Activated CD4-positive, alpha-beta T cell treated with anti-CD3 and anti-CD28 coated beads, Interleukin-2, amount 10 ng/mL, durations not matched to agents 7 days and 5 days (primary cell): ENCODE measurements at regions not wholly inside any gene's neighbourhood (a gene's known extent, or its start where the extent isn't known, plus 50 kb on each side); places are given as distances from the start of the nearest gene placed in this dataset.
"Not testable (repeated sequence)": the region's sequence is repeated elsewhere in the genome, so short reads cannot be mapped to it uniquely, and the experiment has no call there.

ENCODE experiments used
- CTCF ChIA-PET: fragments of 350-600 bp; sonication (Branson Sonifier 250); formaldehyde crosslinking; loops from one replicate; lab custom pipeline; 2021; ENCODE audit warnings: antibody characterized with exemption; lab: Charles Lee
- POLR2A ChIA-PET: fragments of 350-600 bp; sonication (Branson Sonifier 250); formaldehyde crosslinking; loops from one replicate; lab custom pipeline; 2021; ENCODE audit warnings: antibody characterized with exemption; lab: Charles Lee
- DNase-seq: peaks from one replicate; pipeline ENCODE4 v3.0.0-alpha.2; 2020
- H3K27ac Mint-ChIP-seq: one replicate; pipeline ENCODE4 v1.8.0; 2021; ENCODE audit warnings: mild to moderate bottlenecking, moderate library complexity, mixed read lengths
- H3K27me3 Mint-ChIP-seq: one replicate; pipeline ENCODE4 v1.8.0; 2021; ENCODE audit warnings: mixed read lengths
- H3K36me3 Mint-ChIP-seq: one replicate; pipeline ENCODE4 v1.8.0; 2021; ENCODE audit warnings: low read depth, mixed read lengths
- H3K4me1 Mint-ChIP-seq: one replicate; pipeline ENCODE4 v1.8.0; 2021; ENCODE audit warnings: mixed read lengths
- H3K4me3 Mint-ChIP-seq: one replicate; pipeline ENCODE4 v1.8.0; 2021; ENCODE audit warnings: mild to moderate bottlenecking, moderate library complexity, mixed read lengths
- H3K9me3 Mint-ChIP-seq: one replicate; pipeline ENCODE4 v1.8.0; 2021; ENCODE audit warnings: mixed read lengths

- H3K27me3 Mint-ChIP-seq: no peaks in the 10 kb centered on the region
- no peaks in the 10 kb centered on the region for H3K36me3 Mint-ChIP-seq
- no peaks in the 10 kb centered on the region for H3K4me1 Mint-ChIP-seq
- DNase-seq: no peak
- H3K27ac Mint-ChIP-seq: no peak overlapping the region
- peaks cover 5% of the 10 kb centered on the region for H3K9me3 Mint-ChIP-seq
- H3K4me3 Mint-ChIP-seq: no peak overlapping the region
- POLR2A ChIA-PET: no interaction called here
- CTCF ChIA-PET: no interaction called here
Observed at GRCh38 chr13:80823472-80823871, 482.5 kb upstream of the SPRY2 start.

GRCh38 chr13:80821466-80821865 is 480.5 kb upstream of the SPRY2 start:
- Mint-ChIP-seq H3K27me3 (no peaks in the 10 kb centered on the region), H3K9me3 (no peaks in the 10 kb centered on the region), H3K4me3 (no peak overlapping the region), H3K4me1 (no peaks in the 10 kb centered on the region), H3K36me3 (no peaks in the 10 kb centered on the region), H3K27ac (no peak overlapping the region)
- CTCF ChIA-PET: no interaction called here
- POLR2A ChIA-PET: no interaction called here
- no peak for DNase-seq

GRCh38 chr13:80817979-80818378 is 477.1 kb upstream of the SPRY2 start:
- Mint-ChIP-seq H3K9me3 (no peaks in the 10 kb centered on the region), H3K27ac (no peak overlapping the region), H3K36me3 (no peaks in the 10 kb centered on the region), H3K27me3 (no peaks in the 10 kb centered on the region), H3K4me3 (no peak overlapping the region), H3K4me1 (no peaks in the 10 kb centered on the region)
- ChIA-PET CTCF (no interaction called here), POLR2A (no interaction called here)
- DNase-seq: no peak

- Mint-ChIP-seq H3K27me3 (no peaks in the 10 kb centered on the region), H3K36me3 (no peaks in the 10 kb centered on the region), H3K27ac (no peak overlapping the region), H3K9me3 (no peaks in the 10 kb centered on the region), H3K4me3 (no peak overlapping the region), H3K4me1 (no peaks in the 10 kb centered on the region)
- ChIA-PET POLR2A (no interaction called here), CTCF (no interaction called here)
- DNase-seq: no peak
Observed at GRCh38 chr13:80814541-80814940, 473.6 kb upstream of the SPRY2 start.

GRCh38 chr13:80810294-80810693 is 469.4 kb upstream of the SPRY2 start:
- H3K4me1 Mint-ChIP-seq, H3K27ac Mint-ChIP-seq, CTCF ChIA-PET, H3K9me3 Mint-ChIP-seq, DNase-seq, H3K27me3 Mint-ChIP-seq, H3K36me3 Mint-ChIP-seq, POLR2A ChIA-PET, H3K4me3 Mint-ChIP-seq: not testable (repeated sequence)

DNA sequence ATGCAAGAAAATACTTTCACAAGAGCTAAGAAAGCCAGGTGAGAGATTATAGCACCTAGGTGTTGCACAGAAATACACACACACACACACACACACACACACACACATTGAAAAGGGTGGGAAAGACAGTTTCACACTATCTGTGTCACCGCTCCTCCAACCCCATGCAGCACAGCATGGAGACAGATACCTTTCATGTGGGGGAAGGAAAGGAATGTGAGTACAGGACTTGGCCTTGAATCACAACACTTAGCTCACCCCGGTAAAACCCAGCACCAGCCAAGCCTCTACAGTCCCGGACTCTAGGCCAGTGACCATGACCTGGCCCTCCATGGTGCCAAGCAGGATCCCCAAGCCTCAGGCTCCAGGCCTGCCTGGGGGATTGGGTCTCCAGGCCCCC is 462.0 kb upstream of the SPRY2 start:
- no peaks in the 10 kb centered on the region for H3K27me3 Mint-ChIP-seq
- no peaks in the 10 kb centered on the region for H3K9me3 Mint-ChIP-seq
- ChIA-PET POLR2A (no interaction called here), CTCF (no interaction called here)
- H3K4me3 Mint-ChIP-seq: no peak overlapping the region
- H3K27ac Mint-ChIP-seq: no peak overlapping the region
- no peaks in the 10 kb centered on the region for H3K4me1 Mint-ChIP-seq
- H3K36me3 Mint-ChIP-seq: no peaks in the 10 kb centered on the region
- DNase-seq: no peak

DNA sequence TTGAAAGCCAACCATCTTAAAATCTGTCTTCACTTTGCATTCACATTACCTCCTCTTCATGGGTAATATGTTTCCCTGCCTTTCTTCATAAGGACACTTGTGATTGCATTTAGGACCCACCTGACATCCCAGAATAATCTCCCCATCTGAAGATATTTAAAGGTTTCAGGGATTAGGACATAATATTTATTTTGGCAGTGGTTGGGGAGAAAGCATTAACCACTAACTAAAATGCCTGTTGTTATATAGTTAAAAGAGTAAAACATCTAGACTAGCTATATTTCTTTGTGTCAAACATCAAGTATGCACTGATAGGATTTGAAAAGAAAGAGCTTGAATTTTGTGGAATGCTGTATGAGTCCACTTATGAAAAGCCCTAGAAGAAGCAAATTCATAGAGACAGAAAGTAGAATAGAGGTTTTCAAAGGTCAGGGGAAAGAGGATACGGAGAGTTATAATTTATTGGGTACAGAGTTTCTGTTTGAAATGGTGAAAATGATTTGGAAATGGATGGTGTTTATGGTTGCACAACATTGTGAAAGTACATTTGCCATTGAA is 457.7 kb upstream of the SPRY2 start:
- no peak overlapping the region for H3K4me3 Mint-ChIP-seq
- H3K27me3 Mint-ChIP-seq: no peaks in the 10 kb centered on the region
- H3K36me3 Mint-ChIP-seq: no peaks in the 10 kb centered on the region
- CTCF ChIA-PET: no interaction called here
- H3K9me3 Mint-ChIP-seq: no peaks in the 10 kb centered on the region
- POLR2A ChIA-PET: no interaction called here
- no peaks in the 10 kb centered on the region for H3K4me1 Mint-ChIP-seq
- no peak overlapping the region for H3K27ac Mint-ChIP-seq
- no peak for DNase-seq

- Mint-ChIP-seq H3K4me1 (no peaks in the 10 kb centered on the region), H3K27ac (no peak overlapping the region), H3K27me3 (no peaks in the 10 kb centered on the region), H3K9me3 (no peaks in the 10 kb centered on the region), H3K36me3 (no peaks in the 10 kb centered on the region), H3K4me3 (no peak overlapping the region)
- ChIA-PET POLR2A (no interaction called here), CTCF (no interaction called here)
- no peak for DNase-seq
Observed at GRCh38 chr13:80787604-80788003, 446.7 kb upstream of the SPRY2 start.

- no peaks in the 10 kb centered on the region for H3K36me3 Mint-ChIP-seq
- POLR2A ChIA-PET: no interaction called here
- no peak for DNase-seq
- no peaks in the 10 kb centered on the region for H3K4me1 Mint-ChIP-seq
- no peaks in the 10 kb centered on the region for H3K9me3 Mint-ChIP-seq
- H3K27me3 Mint-ChIP-seq: no peaks in the 10 kb centered on the region
- no peak overlapping the region for H3K4me3 Mint-ChIP-seq
- no peak overlapping the region for H3K27ac Mint-ChIP-seq
- CTCF ChIA-PET: no interaction called here
Observed at GRCh38 chr13:80783926-80784565, 443.1 kb upstream of the SPRY2 start.

DNA sequence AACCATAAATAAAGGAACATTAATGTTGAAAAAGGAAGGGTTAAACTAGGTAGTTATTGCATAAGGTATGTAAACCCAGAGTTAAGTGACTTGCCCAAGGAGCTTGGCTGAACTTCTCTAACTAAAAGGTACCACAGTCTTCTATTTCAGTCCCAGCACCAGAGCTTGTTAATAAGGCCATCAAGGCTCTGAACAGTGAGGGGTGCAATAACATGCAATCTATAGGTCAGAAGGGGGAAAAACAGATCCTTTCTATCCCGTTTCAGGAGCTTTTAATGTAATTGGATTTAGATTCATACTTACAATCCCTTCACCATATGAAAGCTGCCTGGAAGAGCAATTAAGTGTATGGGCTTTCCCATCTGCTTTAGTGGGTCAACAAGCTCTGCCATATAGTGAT is 441.5 kb upstream of the SPRY2 start:
- CTCF ChIA-PET: no interaction called here

DNA sequence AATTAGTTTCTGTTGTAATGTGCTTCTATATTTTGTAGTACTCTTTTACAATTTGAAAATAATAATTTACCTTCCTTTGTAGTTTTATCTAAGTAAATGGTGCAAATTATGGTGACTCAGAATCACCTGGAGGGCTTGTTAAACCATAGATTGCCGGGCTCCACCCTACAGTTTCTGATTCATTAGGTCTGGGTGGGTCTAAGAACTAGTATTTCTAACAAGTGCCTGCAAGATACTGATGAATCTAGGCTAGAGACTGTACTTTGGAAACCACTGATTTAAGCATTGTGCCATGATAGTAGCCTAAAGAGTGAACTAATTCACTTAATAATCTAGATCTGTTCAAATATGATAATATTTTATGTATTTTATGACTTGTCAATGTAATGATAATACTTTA is 437.4 kb upstream of the SPRY2 start:
- CTCF ChIA-PET: no interaction called here
- no peak overlapping the region for H3K27ac Mint-ChIP-seq

More for the DNA sequence above, 441.5 kb upstream of the SPRY2 start:
- Mint-ChIP-seq H3K36me3 (no peaks in the 10 kb centered on the region), H3K4me1 (no peaks in the 10 kb centered on the region), H3K9me3 (no peaks in the 10 kb centered on the region), H3K27ac (no peak overlapping the region), H3K27me3 (no peaks in the 10 kb centered on the region), H3K4me3 (no peak overlapping the region)
- POLR2A ChIA-PET: no interaction called here
- DNase-seq: no peak

GRCh38 chr13:80757694-80758093 is 416.8 kb upstream of the SPRY2 start:
- no peaks in the 10 kb centered on the region for H3K27me3 Mint-ChIP-seq

More for the DNA sequence above, 437.4 kb upstream of the SPRY2 start:
- no peak for DNase-seq
- POLR2A ChIA-PET: no interaction called here
- no peaks in the 10 kb centered on the region for H3K27me3 Mint-ChIP-seq
- no peaks in the 10 kb centered on the region for H3K36me3 Mint-ChIP-seq
- no peaks in the 10 kb centered on the region for H3K9me3 Mint-ChIP-seq
- H3K4me3 Mint-ChIP-seq: no peak overlapping the region
- H3K4me1 Mint-ChIP-seq: no peaks in the 10 kb centered on the region

DNA sequence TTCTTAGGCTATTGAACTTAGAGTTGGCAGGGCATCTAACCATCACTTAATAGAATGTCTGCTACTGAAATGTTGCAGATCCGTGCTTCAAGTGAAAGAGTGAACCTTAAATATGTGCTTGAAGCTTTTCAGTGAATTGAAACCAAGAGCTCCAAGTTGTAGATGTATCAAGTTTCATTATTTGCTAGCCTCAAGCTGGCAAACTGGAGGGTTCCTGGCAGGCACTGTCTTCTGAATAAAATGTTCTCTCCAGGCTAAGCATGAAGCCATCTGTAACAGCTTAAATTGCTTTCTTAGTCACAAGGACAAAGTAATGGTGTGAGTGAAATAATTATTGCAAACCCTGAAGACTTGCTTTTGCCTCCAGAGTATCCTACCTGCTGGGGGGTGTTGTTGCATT is 415.0 kb upstream of the SPRY2 start:
- POLR2A ChIA-PET: no interaction called here
- H3K27me3 Mint-ChIP-seq: no peaks in the 10 kb centered on the region
- H3K36me3 Mint-ChIP-seq: no peaks in the 10 kb centered on the region
- no peak for DNase-seq
- CTCF ChIA-PET: interaction anchor here (0.6 kb wide), 1 partner anchor 333 kb away, joined by 3 read pairs; no protein-coding TSS in a partner anchor
- no peaks in the 10 kb centered on the region for H3K4me1 Mint-ChIP-seq
- peaks cover 3% of the 10 kb centered on the region for H3K9me3 Mint-ChIP-seq
- no peak overlapping the region for H3K4me3 Mint-ChIP-seq
- H3K27ac Mint-ChIP-seq: no peak overlapping the region

More at GRCh38 chr13:80757694-80758093, 416.8 kb upstream of the SPRY2 start:
- Mint-ChIP-seq H3K4me1 (no peaks in the 10 kb centered on the region), H3K9me3 (peaks cover 3% of the 10 kb centered on the region), H3K27ac (no peak overlapping the region), H3K36me3 (no peaks in the 10 kb centered on the region), H3K4me3 (no peak overlapping the region)
- ChIA-PET CTCF (no interaction called here), POLR2A (no interaction called here)
- no peak for DNase-seq

- H3K36me3 Mint-ChIP-seq: no peaks in the 10 kb centered on the region
- H3K27me3 Mint-ChIP-seq: no peaks in the 10 kb centered on the region
- DNase-seq: no peak
- CTCF ChIA-PET: no interaction called here
- H3K4me1 Mint-ChIP-seq: no peaks in the 10 kb centered on the region
- POLR2A ChIA-PET: no interaction called here
- H3K9me3 Mint-ChIP-seq: peaks cover 3% of the 10 kb centered on the region
- no peak overlapping the region for H3K4me3 Mint-ChIP-seq
- H3K27ac Mint-ChIP-seq: no peak overlapping the region
Observed at GRCh38 chr13:80754441-80754840, 413.5 kb upstream of the SPRY2 start.
